Colonic mucosa (tissue), 4 donors: ENCODE measurements at regions not wholly inside any gene's neighbourhood (a gene's known extent, or its start where the extent isn't known, plus 50 kb on each side); places are given as distances from the start of the nearest gene placed in this dataset.

Experiments
- DNase-seq: peaks from one replicate; pipeline ENCODE4 v3.0.0-alpha.2; 2020
- H3K27ac ChIP-seq: fragments of 200-600 bp; one replicate; pipeline ENCODE4 v1.8.0; 2021
- H3K27me3 ChIP-seq: fragments of 200-600 bp; one replicate; pipeline ENCODE4 v1.8.0; 2021
- H3K36me3 ChIP-seq: fragments of 200-600 bp; one replicate; pipeline ENCODE4 v1.8.0; 2021
- H3K4me1 ChIP-seq: fragments of 200-600 bp; one replicate; pipeline ENCODE4 v1.8.0; 2021; ENCODE audit warnings: mild to moderate bottlenecking
- H3K4me3 ChIP-seq: fragments of 200-600 bp; one replicate; pipeline ENCODE4 v1.8.0; 2021
- H3K9ac ChIP-seq, 2 donors: one replicate each; pipeline ENCODE4 v1.7.0; 2013; ENCODE audit warnings: control low read depth in 2 of 2, low read depth in 2 of 2, low read length in 2 of 2
- H3K9me3 ChIP-seq: fragments of 200-600 bp; one replicate; pipeline ENCODE4 v1.8.0; 2021
- intact Hi-C: fragments of 100-400 bp; cut with DNase I; formaldehyde crosslinking; loops from one replicate; pipeline ENCODE4 v1.14.1; 2022
- TF ChIP-seq, protein P1 (sequence below): fragments of 200-600 bp; IDR thresholded peaks from one replicate; pipeline ENCODE4 v1.8.0; 2022; ENCODE audit warnings: antibody characterized with exemption, mild to moderate bottlenecking
- donor health status: healthy.
- donor health status: DM: no; HTN: no; CAD: no.
- donor health status: DM: no; HTN: no; CAD: no.

DNA sequence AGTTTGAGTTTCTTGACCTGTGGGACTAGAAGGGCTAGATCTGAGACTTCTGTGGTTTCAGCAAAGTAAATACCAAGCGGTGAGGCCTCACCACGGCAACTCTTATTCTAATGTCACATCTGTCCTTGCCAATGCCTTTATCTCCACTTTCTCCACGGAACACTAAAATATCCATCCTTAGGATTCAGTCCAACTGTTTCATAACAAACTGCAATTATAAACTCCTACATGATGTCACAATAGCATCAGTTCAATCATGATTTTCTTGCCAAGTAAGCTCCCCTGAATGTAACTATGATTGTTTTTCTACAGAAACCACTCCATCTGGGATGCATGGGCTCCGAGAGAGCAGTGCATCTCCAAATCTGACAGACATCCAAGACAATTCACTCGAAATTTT is 79.6 kb downstream of the LRATD1 start:
- TF ChIP-seq, protein P1, sequence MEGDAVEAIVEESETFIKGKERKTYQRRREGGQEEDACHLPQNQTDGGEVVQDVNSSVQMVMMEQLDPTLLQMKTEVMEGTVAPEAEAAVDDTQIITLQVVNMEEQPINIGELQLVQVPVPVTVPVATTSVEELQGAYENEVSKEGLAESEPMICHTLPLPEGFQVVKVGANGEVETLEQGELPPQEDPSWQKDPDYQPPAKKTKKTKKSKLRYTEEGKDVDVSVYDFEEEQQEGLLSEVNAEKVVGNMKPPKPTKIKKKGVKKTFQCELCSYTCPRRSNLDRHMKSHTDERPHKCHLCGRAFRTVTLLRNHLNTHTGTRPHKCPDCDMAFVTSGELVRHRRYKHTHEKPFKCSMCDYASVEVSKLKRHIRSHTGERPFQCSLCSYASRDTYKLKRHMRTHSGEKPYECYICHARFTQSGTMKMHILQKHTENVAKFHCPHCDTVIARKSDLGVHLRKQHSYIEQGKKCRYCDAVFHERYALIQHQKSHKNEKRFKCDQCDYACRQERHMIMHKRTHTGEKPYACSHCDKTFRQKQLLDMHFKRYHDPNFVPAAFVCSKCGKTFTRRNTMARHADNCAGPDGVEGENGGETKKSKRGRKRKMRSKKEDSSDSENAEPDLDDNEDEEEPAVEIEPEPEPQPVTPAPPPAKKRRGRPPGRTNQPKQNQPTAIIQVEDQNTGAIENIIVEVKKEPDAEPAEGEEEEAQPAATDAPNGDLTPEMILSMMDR: no peak
- no peaks in the 10 kb centered on the region for H3K27me3 ChIP-seq
- no peak overlapping the region for H3K9ac ChIP-seq
- H3K4me1 ChIP-seq: no peaks in the 10 kb centered on the region
- no peaks in the 10 kb centered on the region for H3K9me3 ChIP-seq
- no peaks in the 10 kb centered on the region for H3K36me3 ChIP-seq
- DNase-seq: no peak
- intact Hi-C loops: no loop called here
- H3K4me3 ChIP-seq: no peak overlapping the region
- no peak overlapping the region for H3K27ac ChIP-seq

DNA sequence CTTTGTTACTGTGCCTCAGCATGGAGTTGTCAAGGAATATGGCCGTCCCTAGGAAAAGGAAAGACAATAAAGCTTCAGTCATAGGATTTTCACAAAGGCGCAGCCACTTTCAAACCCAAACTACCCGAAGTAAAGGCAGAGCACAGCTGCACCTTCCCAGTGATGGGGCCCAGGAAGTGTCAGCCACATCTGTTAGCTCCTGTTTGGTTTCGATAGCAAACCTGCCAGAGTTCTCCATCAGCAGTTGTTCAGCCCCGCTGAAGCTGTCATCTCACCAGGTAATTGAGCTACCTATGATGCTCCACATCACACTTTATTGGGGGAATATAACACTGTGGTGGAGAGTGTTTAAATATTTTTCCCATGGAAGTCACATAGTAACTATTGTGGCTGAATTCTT is 80.7 kb downstream of the LRATD1 start:
- no peak for DNase-seq
- Histone ChIP-seq H3K9me3 (no peaks in the 10 kb centered on the region), H3K4me1 (no peaks in the 10 kb centered on the region), H3K27me3 (no peaks in the 10 kb centered on the region), H3K9ac (no peak overlapping the region), H3K27ac (no peak overlapping the region), H3K36me3 (no peaks in the 10 kb centered on the region), H3K4me3 (no peak overlapping the region)
- TF ChIP-seq, protein P1: no peak
- intact Hi-C loops: no loop called here

DNA sequence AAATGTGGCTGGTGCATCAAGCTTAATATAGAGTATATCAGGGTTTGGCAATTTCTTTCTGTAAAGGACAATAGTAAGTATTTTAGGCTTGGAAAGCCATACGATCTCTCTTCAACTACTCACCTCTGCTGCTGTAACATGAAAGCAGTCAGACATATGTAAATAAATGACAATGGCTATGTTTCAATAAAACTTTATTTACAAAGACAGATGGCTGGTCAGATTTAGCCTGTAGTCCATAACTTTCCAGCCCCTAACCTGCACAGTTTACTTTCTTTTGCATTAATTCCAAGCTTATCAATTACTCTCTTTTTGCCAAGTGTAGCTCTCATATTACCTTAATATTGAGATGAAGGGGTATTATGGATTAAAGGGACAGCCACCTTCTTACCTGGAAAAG is 83.1 kb downstream of the LRATD1 start:
- Histone ChIP-seq H3K9me3 (no peaks in the 10 kb centered on the region), H3K4me3 (no peak overlapping the region), H3K36me3 (no peaks in the 10 kb centered on the region), H3K9ac (no peak overlapping the region), H3K27me3 (no peaks in the 10 kb centered on the region), H3K27ac (no peak overlapping the region), H3K4me1 (no peaks in the 10 kb centered on the region)
- TF ChIP-seq, protein P1: no peak
- intact Hi-C loops: no loop called here
- no peak for DNase-seq

DNA sequence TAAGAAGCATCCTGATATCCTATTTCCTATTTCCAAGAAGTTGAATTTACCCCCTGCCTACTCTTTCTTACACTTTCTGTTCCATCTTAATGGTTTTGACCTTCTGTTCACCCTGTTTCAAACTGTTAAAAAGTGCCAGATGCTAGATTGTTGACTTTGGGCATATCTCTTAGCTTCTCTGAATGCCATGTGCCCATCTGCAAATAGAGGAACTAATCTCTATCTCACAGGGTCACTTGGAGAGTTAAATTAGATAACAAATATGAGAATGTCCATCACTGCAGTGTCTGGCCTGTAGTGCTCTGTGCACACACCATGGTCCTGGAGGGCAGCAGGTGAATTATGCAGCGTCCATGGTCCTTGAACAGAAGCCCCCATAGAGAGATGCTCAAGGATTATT is 83.8 kb downstream of the LRATD1 start:
- Histone ChIP-seq H3K9me3 (no peaks in the 10 kb centered on the region), H3K4me3 (no peak overlapping the region), H3K27ac (no peak overlapping the region), H3K4me1 (no peaks in the 10 kb centered on the region), H3K9ac (no peak overlapping the region), H3K36me3 (no peaks in the 10 kb centered on the region), H3K27me3 (no peaks in the 10 kb centered on the region)
- DNase-seq: no peak
- TF ChIP-seq, protein P1: no peak
- intact Hi-C loops: no loop called here

DNA sequence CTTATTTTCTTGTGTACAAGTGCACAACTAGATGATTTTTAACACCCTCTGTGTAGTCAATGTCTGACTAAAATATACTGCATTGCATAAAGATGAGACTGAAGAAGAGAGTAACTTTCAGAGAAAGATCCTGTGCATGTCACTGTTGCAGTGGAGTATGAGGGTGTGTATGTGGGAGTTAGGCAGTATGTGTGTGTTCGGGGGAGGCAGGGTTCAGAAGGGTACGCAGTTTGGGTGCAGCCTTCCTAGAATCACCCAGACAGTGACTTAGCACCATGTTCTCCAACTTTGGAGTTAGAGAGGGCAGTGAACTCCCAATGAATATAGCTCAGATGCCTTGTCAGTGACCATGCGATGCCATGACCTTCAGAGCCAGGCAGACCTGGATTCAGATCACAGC is 84.6 kb downstream of the LRATD1 start:
- intact Hi-C loops: no loop called here
- no peak for DNase-seq
- no peaks in the 10 kb centered on the region for H3K36me3 ChIP-seq
- TF ChIP-seq, protein P1: no peak
- H3K4me3 ChIP-seq: no peak overlapping the region
- no peaks in the 10 kb centered on the region for H3K9me3 ChIP-seq
- H3K9ac ChIP-seq: no peak overlapping the region
- H3K27me3 ChIP-seq: no peaks in the 10 kb centered on the region
- no peaks in the 10 kb centered on the region for H3K4me1 ChIP-seq
- H3K27ac ChIP-seq: no peak overlapping the region

DNA sequence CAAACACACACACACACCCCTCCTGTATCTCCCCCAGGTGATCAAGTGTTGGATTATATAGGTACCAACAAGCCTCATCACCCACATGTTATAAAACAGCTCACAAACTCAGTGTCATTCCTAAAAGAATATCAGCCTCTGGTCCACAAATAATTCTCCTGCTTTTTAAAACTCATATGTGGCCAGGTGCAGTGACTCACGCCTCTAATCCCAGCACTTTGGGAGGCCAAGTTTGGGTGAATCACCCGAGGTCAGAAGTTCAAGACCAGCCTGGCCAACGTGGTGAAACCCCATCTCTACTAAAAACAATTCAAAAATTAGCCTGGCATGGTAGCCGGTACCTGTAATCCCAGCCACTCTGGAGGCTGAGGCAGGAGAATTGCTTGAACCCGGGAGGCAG is 87.8 kb downstream of the LRATD1 start:
- TF ChIP-seq, protein P1: no peak
- intact Hi-C loops: no loop called here
- DNase-seq: no peak

More for the DNA sequence above, 87.8 kb downstream of the LRATD1 start:
- no peak overlapping the region for H3K4me3 ChIP-seq
- no peaks in the 10 kb centered on the region for H3K4me1 ChIP-seq
- no peaks in the 10 kb centered on the region for H3K27me3 ChIP-seq
- H3K36me3 ChIP-seq: no peaks in the 10 kb centered on the region
- H3K9me3 ChIP-seq: no peaks in the 10 kb centered on the region
- no peak overlapping the region for H3K27ac ChIP-seq
- H3K9ac ChIP-seq: no peak overlapping the region
